Activated CD4-positive, CD25-positive, alpha-beta regulatory T cell treated with anti-CD3 and anti-CD28 coated beads, Interleukin-2, amount 50 U/mL, for 72 hours (primary cell): ENCODE measurements at regions not wholly inside any gene's neighbourhood (a gene's known extent, or its start where the extent isn't known, plus 50 kb on each side); places are given as distances from the start of the nearest gene placed in this dataset.
"Not testable (repeated sequence)": the region's sequence is repeated elsewhere in the genome, so short reads cannot be mapped to it uniquely, and the experiment has no call there.

Source experiments
- DNase-seq: peaks from one replicate; pipeline ENCODE4 v3.0.0; 2021

DNA sequence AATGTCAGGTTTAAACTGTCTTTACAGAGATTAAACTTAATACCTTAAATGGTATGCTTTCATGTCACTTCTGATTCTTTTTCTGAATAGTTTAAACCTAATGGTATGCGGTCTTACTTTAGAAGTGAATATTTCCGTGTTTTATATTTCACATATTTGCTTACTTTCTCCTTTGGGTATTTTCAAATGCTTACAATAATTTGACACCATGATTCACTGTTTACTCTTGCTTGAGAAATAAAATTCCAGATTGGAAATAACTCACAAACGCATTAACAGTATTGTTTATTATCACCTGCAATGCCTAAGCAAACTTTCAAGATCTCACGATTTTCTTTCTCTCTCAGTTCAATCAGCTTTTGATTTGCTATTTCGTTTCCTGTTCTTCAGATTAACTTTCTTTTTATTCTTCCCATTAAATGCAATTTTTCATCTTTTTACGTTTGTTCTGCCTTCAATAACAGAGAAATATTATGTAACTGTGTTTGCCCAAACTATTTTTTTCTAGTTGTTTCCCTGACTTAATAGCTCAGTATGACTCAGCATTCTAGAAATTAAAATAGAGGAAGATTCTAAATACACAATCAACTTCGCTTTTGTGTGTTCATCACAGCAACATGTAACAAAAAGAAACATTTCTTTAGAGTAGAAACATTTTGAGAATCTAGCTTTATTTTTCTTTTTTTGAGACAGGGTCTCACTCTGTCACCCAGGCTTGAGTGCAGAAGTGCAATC lies 955.5 kb upstream of the PRKX start:
- no peak for DNase-seq

GRCh38 chrX:4663085-4663484 lies 949.6 kb upstream of the PRKX start:
- no peak for DNase-seq

DNA sequence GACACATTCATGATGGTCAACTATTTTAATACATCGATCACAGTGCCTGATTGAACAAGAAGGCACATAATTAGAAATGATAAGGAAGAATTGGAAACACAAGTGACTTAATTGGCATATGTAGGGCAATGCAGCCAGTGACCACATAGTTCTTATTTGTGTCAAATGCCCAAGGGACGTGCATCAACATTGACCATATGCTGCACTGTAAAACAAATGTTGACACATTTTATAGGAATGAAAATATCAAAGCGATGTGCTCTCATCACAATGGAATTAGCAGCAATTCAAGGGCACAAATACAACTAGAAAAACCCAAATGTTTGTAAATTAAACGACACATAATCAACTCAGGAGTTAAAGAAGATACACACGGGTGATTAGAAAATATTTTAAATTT lies 948.3 kb upstream of the PRKX start:
- DNase-seq = no peak

DNA sequence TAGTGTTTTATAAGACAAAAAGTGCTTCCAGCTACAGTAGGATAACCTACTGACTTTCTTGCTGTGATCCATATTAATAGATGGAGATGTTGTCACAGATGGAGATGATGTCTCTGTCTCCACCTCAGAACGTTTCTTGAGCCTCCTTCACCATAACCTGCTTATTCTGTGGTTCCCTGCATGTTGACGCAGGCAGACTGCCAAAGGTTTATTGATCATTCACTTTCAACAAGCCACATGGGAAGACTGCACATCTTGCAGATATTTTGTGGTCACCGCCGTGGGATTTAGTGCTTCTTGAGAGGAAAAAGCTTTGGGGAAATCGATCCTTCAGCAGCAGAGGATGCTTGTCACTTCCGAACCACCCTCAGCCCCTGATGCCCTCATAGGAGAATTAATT lies 943.0 kb upstream of the PRKX start:
- DNase-seq = no peak

DNA sequence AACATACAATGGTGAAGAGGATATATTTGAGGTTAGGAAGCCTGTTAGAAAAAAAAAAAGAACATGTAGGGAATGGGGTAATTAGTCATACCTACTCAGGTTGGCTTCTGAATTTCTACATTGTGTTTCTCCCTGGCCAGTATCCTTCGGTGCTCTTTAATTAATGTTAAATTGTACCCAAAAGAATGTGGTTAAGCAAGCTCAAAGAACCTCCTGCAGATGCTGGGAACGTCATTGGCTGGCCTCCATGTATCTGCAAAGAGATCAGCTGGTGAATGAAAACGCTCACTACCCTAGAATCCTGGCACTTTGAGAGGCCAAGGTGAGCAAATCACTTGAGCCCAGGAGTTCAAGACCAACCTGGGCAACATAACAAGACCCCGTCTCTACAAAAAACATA lies 942.3 kb upstream of the PRKX start:
- no peak for DNase-seq

- DNase-seq = no peak
Measured at GRCh38 chrX:4642114-4642513, 928.7 kb upstream of the PRKX start.

DNA sequence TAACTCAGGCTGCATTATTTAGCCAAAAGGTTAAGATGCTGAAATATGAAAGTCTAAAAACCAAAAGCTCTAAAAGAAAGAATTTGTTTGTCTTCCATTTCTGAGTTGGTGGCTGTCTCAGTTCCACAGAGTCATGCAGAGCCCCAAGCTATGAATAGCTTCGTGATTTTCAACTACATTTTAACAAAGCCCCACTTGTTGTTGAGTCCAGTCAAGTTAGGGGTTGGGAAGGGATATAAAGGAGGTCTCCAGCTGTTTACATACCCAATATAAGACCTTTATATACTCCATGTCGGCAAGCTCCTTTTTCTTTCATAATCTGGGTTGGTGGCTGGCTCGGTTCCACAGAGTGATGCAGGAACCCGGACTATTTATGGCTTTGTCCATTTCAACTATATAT lies 924.6 kb upstream of the PRKX start:
- no peak for DNase-seq

DNA sequence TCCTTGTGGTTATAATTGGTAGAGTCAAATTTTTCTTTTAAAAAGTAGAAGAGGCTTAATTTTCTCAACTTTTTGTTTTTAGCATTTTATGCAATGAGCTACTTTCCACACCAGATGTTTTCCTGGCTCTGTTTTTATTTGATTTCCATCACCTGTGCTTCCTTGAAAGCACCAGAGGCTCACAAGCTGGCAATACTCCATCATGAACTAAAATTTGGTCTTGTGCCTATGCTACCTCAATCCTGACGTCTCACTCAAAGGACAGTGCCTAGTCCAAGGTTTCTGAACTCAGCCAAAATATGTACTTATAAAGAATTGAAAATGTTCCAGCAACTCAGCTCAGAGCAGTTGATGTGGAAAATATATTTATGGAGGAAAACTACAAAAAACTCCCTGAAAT lies 914.0 kb upstream of the PRKX start:
- DNase-seq = no peak

GRCh38 chrX:4622486-4623167 lies 909.2 kb upstream of the PRKX start:
- no peak for DNase-seq

- DNase-seq = not testable (repeated sequence)
Measured at GRCh38 chrX:4613651-4614050, 900.2 kb upstream of the PRKX start.

DNA sequence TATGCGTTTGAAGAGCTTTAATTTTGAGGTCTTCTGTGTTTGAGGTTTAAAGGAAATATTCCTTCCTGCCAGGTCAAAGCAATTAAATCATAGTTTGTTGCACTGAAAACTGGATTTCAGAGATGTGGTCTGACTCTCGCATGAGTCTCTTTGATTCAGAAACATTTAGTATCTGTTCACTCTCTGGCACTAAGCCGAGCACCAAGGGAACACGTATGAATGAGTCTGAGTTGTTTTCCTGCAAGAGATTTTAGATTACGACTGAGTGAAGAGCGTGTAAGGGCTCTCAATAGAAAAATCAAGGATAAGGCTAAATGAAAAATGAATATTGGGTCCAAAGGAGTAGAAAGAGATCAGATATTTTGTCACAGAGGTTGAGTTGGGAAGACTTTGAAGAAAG lies 875.4 kb upstream of the PRKX start:
- DNase-seq = no peak

DNA sequence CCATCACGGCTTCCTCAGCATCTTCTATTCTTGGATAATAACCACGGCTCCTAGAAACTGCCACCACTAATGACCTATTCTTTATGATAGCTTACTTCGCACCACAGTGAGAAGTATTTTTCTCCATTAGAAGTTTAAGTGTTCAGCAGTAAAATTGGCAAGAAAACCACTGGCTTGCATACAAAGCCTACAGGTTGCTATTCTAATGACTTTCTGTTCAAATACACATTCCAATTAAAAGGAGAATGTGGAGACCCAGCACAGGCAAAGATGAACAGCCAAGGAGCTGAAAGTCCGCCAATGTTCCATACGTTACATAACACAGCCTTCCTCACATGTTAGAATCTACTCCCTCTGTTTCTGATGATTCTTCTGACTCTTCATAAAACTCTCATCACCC lies 875.0 kb upstream of the PRKX start:
- no peak for DNase-seq

GRCh38 chrX:4588056-4588455 lies 874.6 kb upstream of the PRKX start:
- DNase-seq = no peak

DNA sequence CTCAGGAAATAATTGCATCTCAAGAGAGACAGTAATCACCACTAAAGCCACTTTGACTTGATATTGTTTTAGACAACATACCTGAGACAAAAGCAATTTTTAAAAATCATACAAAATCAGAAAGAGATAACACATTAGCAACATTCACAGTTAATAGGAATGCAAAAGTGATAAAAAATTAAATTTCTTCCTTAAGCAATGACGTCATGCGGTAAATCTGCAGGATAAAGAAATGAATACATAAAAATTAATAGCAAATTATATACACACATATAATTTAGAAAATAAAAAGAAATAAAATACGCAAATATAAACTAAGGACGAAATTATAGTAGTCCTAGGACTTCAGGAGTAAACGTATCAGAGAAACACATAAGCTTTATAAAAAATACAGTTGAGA lies 866.5 kb upstream of the PRKX start:
- DNase-seq = no peak

DNA sequence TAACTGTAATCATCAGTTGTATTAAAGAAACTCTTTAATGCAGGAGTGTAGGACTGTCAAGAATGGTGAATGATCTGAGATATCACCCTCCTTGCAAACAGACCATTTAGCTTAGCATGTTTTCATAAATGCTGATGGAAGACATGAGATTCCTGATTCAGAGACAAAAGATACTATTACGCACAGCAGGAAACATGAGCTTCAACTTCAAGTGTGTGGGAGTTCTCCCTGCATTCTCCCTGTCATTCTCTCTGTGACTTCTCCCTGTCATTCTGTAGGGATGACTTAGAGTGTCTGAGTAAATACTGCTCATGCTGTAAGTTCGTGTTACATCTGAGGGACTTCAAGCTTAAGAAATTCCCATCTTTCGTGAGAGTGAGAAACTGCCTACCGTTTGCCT lies 866.0 kb upstream of the PRKX start:
- no peak for DNase-seq

DNA sequence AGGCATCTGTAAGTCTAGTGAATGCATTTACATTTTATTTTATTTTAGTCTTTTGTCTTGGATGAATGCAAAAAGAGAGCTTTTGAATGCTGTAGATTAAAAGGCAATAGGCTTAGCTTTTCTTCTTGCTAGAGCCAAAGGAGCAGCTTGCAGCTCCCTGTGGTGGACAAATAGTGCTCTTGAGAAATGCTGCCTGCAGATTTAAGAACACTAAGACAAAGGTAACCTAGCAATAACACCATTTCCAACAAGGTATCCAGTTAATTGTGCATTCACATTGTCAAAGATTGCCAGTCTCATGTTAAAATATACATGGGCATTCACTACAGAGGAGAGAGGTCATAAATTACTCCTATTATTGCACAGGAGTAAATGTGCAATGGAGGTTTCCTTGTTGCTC lies 859.2 kb upstream of the PRKX start:
- DNase-seq = no peak

DNA sequence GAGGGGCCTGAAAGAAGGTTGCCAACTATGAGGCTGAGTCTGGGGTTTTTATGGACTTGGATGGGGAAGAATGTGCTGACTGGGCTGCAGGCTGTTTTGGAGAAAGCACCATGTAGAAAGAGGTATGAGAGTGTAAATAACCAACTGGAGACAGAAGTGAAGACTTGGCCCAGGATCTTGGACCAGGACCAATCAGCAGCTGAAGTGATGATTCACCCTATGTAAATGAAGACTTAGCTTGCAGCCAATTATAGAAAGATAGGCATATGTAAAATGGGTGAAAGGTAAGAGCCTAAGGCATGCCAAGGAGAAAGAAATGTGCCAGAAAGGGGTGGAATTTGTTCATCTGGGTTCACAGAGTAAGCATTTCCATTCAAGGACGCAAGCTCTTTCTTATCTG lies 856.7 kb upstream of the PRKX start:
- no peak for DNase-seq

GRCh38 chrX:4560192-4560591 lies 846.7 kb upstream of the PRKX start:
- no peak for DNase-seq

DNA sequence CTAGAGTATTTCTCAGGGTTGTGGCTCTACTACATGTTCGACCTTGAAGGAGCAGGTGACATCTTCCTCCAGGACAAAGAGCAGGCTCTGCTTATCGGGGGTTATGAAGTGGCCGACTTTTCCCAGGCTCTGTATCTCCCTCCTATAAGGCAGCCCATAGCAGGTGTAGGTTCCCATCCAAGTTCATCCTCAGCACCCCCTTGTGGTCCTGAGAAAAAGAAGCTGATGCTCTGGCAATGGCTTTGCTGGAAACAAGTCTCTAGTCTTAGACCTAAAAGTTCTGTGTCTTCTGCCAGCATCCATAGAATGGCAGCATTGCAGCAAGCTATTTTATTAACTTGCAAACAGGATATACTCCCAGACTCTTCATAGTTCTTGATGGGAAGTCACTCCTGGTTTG lies 836.6 kb upstream of the PRKX start:
- DNase-seq = no peak

DNA sequence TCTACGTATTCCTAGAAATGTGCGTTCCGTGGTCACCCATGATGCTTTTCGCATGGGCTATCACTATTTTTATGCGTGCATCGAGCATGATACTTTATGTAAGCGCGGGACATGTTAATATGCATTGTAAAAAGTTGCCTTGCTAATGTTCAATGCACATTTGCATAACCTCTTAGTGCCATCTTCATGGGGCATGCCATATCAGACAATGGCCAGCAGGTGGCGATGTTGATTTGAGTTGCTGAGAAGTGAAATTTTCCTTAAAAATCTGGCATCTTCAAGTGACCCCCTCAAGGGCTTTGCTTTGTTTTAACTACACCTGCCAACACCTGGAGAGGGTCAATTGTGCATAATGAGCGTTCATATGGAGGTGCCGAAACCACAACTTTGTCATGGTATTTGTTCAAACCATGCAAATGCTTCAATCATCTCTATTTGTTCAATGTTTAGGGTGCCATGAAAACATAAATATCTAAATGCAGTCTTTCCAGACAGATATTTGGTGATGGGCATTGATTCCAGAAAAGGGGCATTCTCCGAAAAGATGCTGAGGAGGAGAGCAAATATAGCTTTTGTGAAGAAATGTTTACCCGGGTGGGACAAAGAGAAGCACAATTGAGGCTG lies 833.9 kb upstream of the PRKX start:
- peak; percentile 33 for DNase-seq

- not testable (repeated sequence) for DNase-seq
Measured at GRCh38 chrX:4546178-4546577, 832.7 kb upstream of the PRKX start.

- no peak for DNase-seq
Measured at GRCh38 chrX:4528247-4528646, 814.8 kb upstream of the PRKX start.

GRCh38 chrX:4485912-4486311 lies 772.5 kb upstream of the PRKX start:
- DNase-seq = no peak

- DNase-seq = no peak
Measured at GRCh38 chrX:4484266-4484665, 770.8 kb upstream of the PRKX start.

DNA sequence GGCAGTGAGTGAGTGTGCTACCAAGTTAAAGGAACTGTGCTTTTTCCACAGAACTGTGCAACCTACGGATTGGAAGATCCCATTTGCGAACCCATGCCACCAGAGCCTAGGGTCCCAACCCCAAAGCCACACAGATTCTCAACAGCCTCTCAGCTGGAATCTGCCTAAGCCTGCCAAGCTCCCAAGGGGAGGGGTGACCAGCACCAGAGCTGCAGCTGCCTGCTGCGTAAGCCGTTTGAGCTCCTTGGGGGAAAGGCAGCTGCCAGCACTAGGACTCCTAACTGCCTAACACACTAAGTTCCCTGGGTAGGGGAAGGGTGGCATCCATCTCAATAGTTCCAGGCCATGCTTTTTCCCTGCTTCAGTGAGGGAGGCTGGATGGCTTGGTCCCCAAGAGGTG lies 738.1 kb upstream of the PRKX start:
- DNase-seq = no peak
